ENCODE measurements at regions not wholly inside any gene's neighbourhood (a gene's known extent, or its start where the extent isn't known, plus 50 kb on each side); places are given as distances from the start of the nearest gene placed in this dataset.

DNA sequence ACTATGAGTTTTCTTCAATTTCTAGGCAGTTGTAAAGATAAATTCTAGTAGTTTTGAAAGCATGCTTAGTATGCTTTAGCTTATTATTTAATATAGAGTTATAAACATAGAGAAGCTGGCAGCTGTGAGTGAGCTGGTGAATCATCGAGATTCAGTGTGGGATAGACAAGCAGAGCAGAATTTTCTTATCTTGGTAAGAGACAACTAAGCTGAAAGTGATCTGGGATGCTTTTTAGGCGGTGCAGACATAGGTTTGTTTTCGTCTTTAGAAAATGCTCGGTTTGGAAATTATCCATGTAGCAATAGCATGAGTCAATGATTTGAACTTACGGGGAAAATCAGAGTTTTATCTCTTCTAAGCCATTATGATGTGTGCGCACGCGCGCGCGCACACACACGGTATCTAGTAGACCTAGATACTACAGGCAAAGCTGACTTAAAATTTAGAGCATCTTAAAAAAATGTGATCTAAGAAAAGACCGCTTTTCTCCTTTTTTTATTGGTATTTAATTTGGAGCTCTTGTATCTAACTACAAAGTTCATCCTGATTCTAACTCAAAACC is 128.3 kb upstream of the MAP3K7 start:
- no peak overlapping the region for H3K27ac ChIP-seq
- no peaks in the 10 kb centered on the region for H3K9me3 ChIP-seq
- H3K36me3 ChIP-seq: no peaks in the 10 kb centered on the region
- TF ChIP-seq POLR2A (IDR thresholded peaks at IDR 0.05): no peak
- TF ChIP-seq CTCF (IDR thresholded peaks at IDR 0.05): no peak
- WGBS, 4 donors: 79 to 81% (median 80%) methylated on average over 13 of the region's 13 CpGs
- H3K4me3 ChIP-seq: no peak overlapping the region
- no peaks in the 10 kb centered on the region for H3K27me3 ChIP-seq
- no peak for ATAC-seq
- DNase-seq: no peak
- intact Hi-C loops (cut with DNase I): no loop called here
- no peaks in the 10 kb centered on the region for H3K4me1 ChIP-seq

DNA sequence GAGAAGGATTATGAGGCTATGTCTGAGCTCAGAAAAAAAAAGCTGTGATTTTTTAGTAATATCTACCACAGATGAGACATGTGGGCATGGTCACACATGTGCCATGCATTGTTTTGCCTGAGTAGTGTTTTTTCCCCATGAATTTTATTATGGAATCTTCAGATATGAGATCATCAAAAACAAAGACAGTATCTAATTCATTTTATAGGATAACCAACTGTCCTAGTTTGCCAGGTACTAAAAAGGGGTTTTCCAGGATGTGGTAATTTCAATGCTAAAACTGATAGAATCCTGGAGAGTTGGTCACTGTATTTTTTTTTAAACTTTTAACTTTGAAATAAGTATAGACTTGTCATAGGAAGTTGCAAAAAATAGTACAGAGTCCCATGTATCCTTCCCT is 127.4 kb upstream of the MAP3K7 start:
- ATAC-seq: no peak
- H3K36me3 ChIP-seq: no peaks in the 10 kb centered on the region
- no peak overlapping the region for H3K27ac ChIP-seq
- no peak overlapping the region for H3K4me3 ChIP-seq
- no peak for DNase-seq
- H3K9me3 ChIP-seq: no peaks in the 10 kb centered on the region
- TF ChIP-seq CTCF (IDR thresholded peaks at IDR 0.05) (no peak), POLR2A (IDR thresholded peaks at IDR 0.05) (no peak)
- intact Hi-C loops (cut with DNase I): no loop called here
- no peaks in the 10 kb centered on the region for H3K27me3 ChIP-seq
- no peaks in the 10 kb centered on the region for H3K4me1 ChIP-seq

DNA sequence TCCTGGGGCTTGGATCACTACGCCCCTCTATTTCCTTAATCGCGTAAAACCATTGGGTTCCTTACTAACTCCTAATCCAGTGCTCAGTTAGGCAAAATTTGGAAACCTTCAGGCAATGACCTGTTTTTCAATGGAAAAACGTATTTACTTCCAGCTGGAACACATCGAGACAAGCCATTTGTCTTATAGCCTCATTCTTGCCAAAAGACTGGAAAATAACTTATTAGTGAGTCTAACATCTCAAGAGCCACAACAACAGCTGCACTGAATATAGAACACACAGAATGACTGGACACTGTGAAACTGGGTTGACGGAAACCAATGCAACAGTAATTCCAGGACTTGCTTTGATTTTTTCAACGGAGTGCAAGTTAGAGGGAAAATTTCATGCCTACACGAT is 125.2 kb upstream of the MAP3K7 start:
- intact Hi-C loops (cut with DNase I): no loop called here
- peak in 2 of 4 donors; percentile 67 to 78 for ATAC-seq

GRCh38 chr6:90709431-90709996 is 122.6 kb upstream of the MAP3K7 start:
- Histone ChIP-seq H3K4me1 (no peaks in the 10 kb centered on the region), H3K27me3 (no peaks in the 10 kb centered on the region), H3K36me3 (no peaks in the 10 kb centered on the region), H3K9me3 (no peaks in the 10 kb centered on the region), H3K4me3 (no peak overlapping the region), H3K27ac (no peak overlapping the region)
- ATAC-seq (no peak), DNase-seq (no peak)
- intact Hi-C loops (cut with DNase I): no loop called here
- 52 to 75% (median 62%) methylated on average over 3 of the region's 3 CpGs for WGBS, 4 donors
- TF ChIP-seq CTCF (IDR thresholded peaks at IDR 0.05) (no peak), POLR2A (IDR thresholded peaks at IDR 0.05) (no peak)

More for the DNA sequence above, 125.2 kb upstream of the MAP3K7 start:
- Histone ChIP-seq H3K27me3 (no peaks in the 10 kb centered on the region), H3K36me3 (no peaks in the 10 kb centered on the region), H3K4me1 (no peaks in the 10 kb centered on the region), H3K27ac (peak overlapping the region in 2 of 12 donors; percentile 35 to 43), H3K9me3 (no peaks in the 10 kb centered on the region), H3K4me3 (no peak overlapping the region)
- WGBS, 4 donors: 79 to 85% (median 82%) methylated on average over 8 of the region's 8 CpGs
- DNase-seq: no peak
- TF ChIP-seq CTCF (IDR thresholded peaks at IDR 0.05): no peak
- TF ChIP-seq POLR2A (IDR thresholded peaks at IDR 0.05): no peak
